ENCODE measurements at regions not wholly inside any gene's neighbourhood (a gene's known extent, or its start where the extent isn't known, plus 50 kb on each side); places are given as distances from the start of the nearest gene placed in this dataset.

- H3K4me3 Mint-ChIP-seq: no peak overlapping the region
- Histone ChIP-seq H3K18ac (ENCODE audit: insufficient read length, low read depth, low read length) (no peak overlapping the region), H3K4ac (ENCODE audit: low read depth, low read length) (no peak overlapping the region), H2BK120ac (ENCODE audit: low read depth, low read length, poor library complexity, severe bottlenecking) (no peak overlapping the region), H3K23ac (ENCODE audit: insufficient read length, low read depth, low read length) (no peak overlapping the region), H2BK5ac (ENCODE audit: insufficient read length, low read length) (no peak overlapping the region), H2BK20ac (ENCODE audit: low read depth, low read length, poor library complexity, severe bottlenecking) (no peak overlapping the region), H2AK5ac (ENCODE audit: insufficient read length, low read length) (no peak overlapping the region), H3K4me1 (ENCODE audit: insufficient read depth, low read length) (no peaks in the 10 kb centered on the region), H3K9me3 (ENCODE audit: control insufficient read depth, low read depth, low read length) (peaks cover 4% of the 10 kb centered on the region), H4K8ac (replicated peaks; ENCODE audit: insufficient read length, low read depth, low read length) (no peak overlapping the region), H2AFZ (ENCODE audit: low read length) (no peak overlapping the region), H3K79me1 (ENCODE audit: insufficient read depth, low read depth, low read length, poor library complexity, severe bottlenecking) (no peaks in the 10 kb centered on the region), H3K27ac (ENCODE audit: insufficient read length, low read depth, low read length) (no peak overlapping the region), H3K14ac (ENCODE audit: insufficient read depth, low read length) (no peak overlapping the region), H4K5ac (ENCODE audit: insufficient read length, low read depth, low read length) (no peak overlapping the region), H3T11ph (ENCODE audit: low read length) (no peak overlapping the region), H2BK15ac (ENCODE audit: low read depth, low read length) (no peak overlapping the region), H3K79me2 (ENCODE audit: insufficient read depth, low read length) (no peaks in the 10 kb centered on the region), H2BK12ac (ENCODE audit: insufficient read length, low read depth, low read length) (no peak overlapping the region), H3K4me2 (ENCODE audit: insufficient read depth, insufficient read length, low read length) (no peak overlapping the region), H3K23me2 (ENCODE audit: insufficient read length, low read depth, low read length, poor library complexity, severe bottlenecking) (no peaks in the 10 kb centered on the region), H4K20me1 (ENCODE audit: control insufficient read depth, insufficient read depth, insufficient read length) (no peaks in the 10 kb centered on the region), H3K9ac (ENCODE audit: extremely low read depth, insufficient read length, low read length) (no peak overlapping the region), H4K91ac (ENCODE audit: insufficient read length, low read depth, low read length) (no peak overlapping the region), H3K27me3 (ENCODE audit: insufficient read depth, low read length) (no peaks in the 10 kb centered on the region; the same call in 1 of the 2 replicates), H3K56ac (ENCODE audit: insufficient read length, low read depth, low read length) (no peak overlapping the region)
- peaks cover 34% of the 10 kb centered on the region for H3K27me3 Mint-ChIP-seq (ENCODE audit: low read depth)
- no peak for TF ChIP-seq CTCF (conservative IDR thresholded peaks at IDR 0.05)
- DNase-seq: no peak
- peaks cover 5 to 6% (median 5%) of the 10 kb centered on the region in 3 experiments; a peak in 5 of 7 replicates for H3K36me3 Mint-ChIP-seq (ENCODE audit: insufficient read depth in 1 of 3, low read depth in 3 of 3)
- no CpG with 5 or more reads among the region's 4 CpGs for WGBS (ENCODE audit: extremely low coverage, insufficient read length, low lambda C conversion rate)
- peaks cover 10 to 21% of the 10 kb centered on the region in 2 experiments for H3K9me3 Mint-ChIP-seq
- H3K27ac Mint-ChIP-seq: no peak overlapping the region
- peaks cover 14 to 15% of the 10 kb centered on the region in 2 experiments for H3K4me1 Mint-ChIP-seq
These were observed 408.8 kb upstream of the F9 start for GRCh38 chrX:139121616-139122286.
